Omental fat pad (tissue), 3 donors: ENCODE measurements at regions not wholly inside any gene's neighbourhood (a gene's known extent, or its start where the extent isn't known, plus 50 kb on each side); places are given as distances from the start of the nearest gene placed in this dataset.

Source experiments
- ATAC-seq: fragments of 150-250 bp; one replicate; pipeline ENCODE4 v1.9.1; 2016; ENCODE audit warnings: mild to moderate bottlenecking, moderate library complexity; ENCODE audit not compliant: low FRiP score
- DNase-seq: peaks from one replicate; pipeline ENCODE4 v3.0.0-alpha.2; 2019; ENCODE audit warnings: low spot score
- CTCF ChIP-seq, 3 donors: fragments of 450-650 bp; IDR thresholded peaks; one replicate each; pipeline ENCODE4 v1.5.1; 2016 to 2017; ENCODE audit warnings: antibody characterized with exemption in 3 of 3, mild to moderate bottlenecking in 3 of 3, moderate library complexity in 2 of 3

GRCh38 chr11:25890626-25891260, 441.2 kb upstream of the ANO3 start:
- no peak for TF ChIP-seq CTCF (IDR thresholded peaks at IDR 0.05)
- ATAC-seq (no peak), DNase-seq (no peak)

- ATAC-seq (no peak), DNase-seq (no peak)
- no peak for TF ChIP-seq CTCF (IDR thresholded peaks at IDR 0.05)
These were observed 440.0 kb upstream of the ANO3 start for GRCh38 chr11:25891960-25892359.

GRCh38 chr11:25899617-25900160, 432.2 kb upstream of the ANO3 start:
- DNase-seq = no peak
- TF ChIP-seq CTCF (IDR thresholded peaks at IDR 0.05) = no peak
- no peak for ATAC-seq

- no peak for DNase-seq
- no peak for TF ChIP-seq CTCF (IDR thresholded peaks at IDR 0.05)
- ATAC-seq = no peak
These were observed 431.1 kb upstream of the ANO3 start for GRCh38 chr11:25900814-25901213.

- DNase-seq (no peak), ATAC-seq (no peak)
- TF ChIP-seq CTCF (IDR thresholded peaks at IDR 0.05) = no peak
These were observed 430.5 kb upstream of the ANO3 start for GRCh38 chr11:25901415-25901814.

- DNase-seq (no peak), ATAC-seq (no peak)
- TF ChIP-seq CTCF (IDR thresholded peaks at IDR 0.05) = no peak
These were observed 429.5 kb upstream of the ANO3 start for GRCh38 chr11:25902476-25902875.

- ATAC-seq = no peak
- no peak for DNase-seq
- TF ChIP-seq CTCF (IDR thresholded peaks at IDR 0.05) = no peak
These were observed 423.2 kb upstream of the ANO3 start for GRCh38 chr11:25908726-25909125.
